ENCODE measurements at regions not wholly inside any gene's neighbourhood (a gene's known extent, or its start where the extent isn't known, plus 50 kb on each side); places are given as distances from the start of the nearest gene placed in this dataset.

- no peaks in the 10 kb centered on the region for H3K27me3 Mint-ChIP-seq
These were observed 95.2 kb upstream of the PDGFD start for GRCh38 chr11:104259121-104259610.

GRCh38 chr11:104256525-104256924 is 92.6 kb upstream of the PDGFD start:
- Mint-ChIP-seq H3K9me3 (no peaks in the 10 kb centered on the region), H3K4me1 (no peaks in the 10 kb centered on the region), H3K4me3 (no peak overlapping the region), H3K27me3 (peaks cover 2% of the 10 kb centered on the region), H3K36me3 (no peaks in the 10 kb centered on the region), H3K27ac (no peak overlapping the region)

More at GRCh38 chr11:104259121-104259610, 95.2 kb upstream of the PDGFD start:
- H3K4me1 Mint-ChIP-seq, result no peaks in the 10 kb centered on the region
- H3K27ac Mint-ChIP-seq, result no peak overlapping the region
- no peaks in the 10 kb centered on the region for H3K36me3 Mint-ChIP-seq
- no peak overlapping the region for H3K4me3 Mint-ChIP-seq
- H3K9me3 Mint-ChIP-seq, result no peaks in the 10 kb centered on the region

- H3K9me3 Mint-ChIP-seq, result no peaks in the 10 kb centered on the region
- no peak overlapping the region for H3K27ac Mint-ChIP-seq
- H3K4me3 Mint-ChIP-seq, result no peak overlapping the region
- H3K4me1 Mint-ChIP-seq, result no peaks in the 10 kb centered on the region
- H3K27me3 Mint-ChIP-seq, result peaks cover 2% of the 10 kb centered on the region
- no peaks in the 10 kb centered on the region for H3K36me3 Mint-ChIP-seq
These were observed 90.4 kb upstream of the PDGFD start for GRCh38 chr11:104254347-104254746.

GRCh38 chr11:104246590-104246989 is 82.6 kb upstream of the PDGFD start:
- no peaks in the 10 kb centered on the region for H3K27me3 Mint-ChIP-seq
- H3K4me1 Mint-ChIP-seq, result no peaks in the 10 kb centered on the region
- H3K4me3 Mint-ChIP-seq, result no peak overlapping the region
- no peak overlapping the region for H3K27ac Mint-ChIP-seq
- H3K9me3 Mint-ChIP-seq, result peaks cover 8% of the 10 kb centered on the region
- H3K36me3 Mint-ChIP-seq, result no peaks in the 10 kb centered on the region

- no peak overlapping the region for H3K27ac Mint-ChIP-seq
- no peaks in the 10 kb centered on the region for H3K27me3 Mint-ChIP-seq
- no peaks in the 10 kb centered on the region for H3K9me3 Mint-ChIP-seq
- no peaks in the 10 kb centered on the region for H3K4me1 Mint-ChIP-seq
- no peak overlapping the region for H3K4me3 Mint-ChIP-seq
- H3K36me3 Mint-ChIP-seq, result no peaks in the 10 kb centered on the region
These were observed 75.0 kb upstream of the PDGFD start for GRCh38 chr11:104238916-104239315.

- Mint-ChIP-seq H3K4me3 (no peak overlapping the region), H3K9me3 (no peaks in the 10 kb centered on the region), H3K36me3 (no peaks in the 10 kb centered on the region), H3K27ac (no peak overlapping the region), H3K27me3 (no peaks in the 10 kb centered on the region), H3K4me1 (no peaks in the 10 kb centered on the region)
These were observed 61.1 kb upstream of the PDGFD start for GRCh38 chr11:104225047-104225446.

GRCh38 chr11:104222464-104222863 is 58.5 kb upstream of the PDGFD start:
- Mint-ChIP-seq H3K27ac (no peak overlapping the region), H3K4me3 (no peak overlapping the region), H3K4me1 (no peaks in the 10 kb centered on the region), H3K27me3 (no peaks in the 10 kb centered on the region), H3K9me3 (no peaks in the 10 kb centered on the region), H3K36me3 (no peaks in the 10 kb centered on the region)

GRCh38 chr11:104221455-104221854 is 57.5 kb upstream of the PDGFD start:
- H3K36me3 Mint-ChIP-seq, result no peaks in the 10 kb centered on the region
- H3K4me3 Mint-ChIP-seq, result no peak overlapping the region
- no peaks in the 10 kb centered on the region for H3K4me1 Mint-ChIP-seq
- H3K27ac Mint-ChIP-seq, result no peak overlapping the region
- no peaks in the 10 kb centered on the region for H3K9me3 Mint-ChIP-seq
- H3K27me3 Mint-ChIP-seq, result no peaks in the 10 kb centered on the region

GRCh38 chr11:104219096-104219495 is 55.1 kb upstream of the PDGFD start:
- H3K36me3 Mint-ChIP-seq, result no peaks in the 10 kb centered on the region

GRCh38 chr11:104214517-104214916 is 50.6 kb upstream of the PDGFD start:
- Mint-ChIP-seq H3K4me1 (no peaks in the 10 kb centered on the region), H3K27me3 (no peaks in the 10 kb centered on the region), H3K36me3 (no peaks in the 10 kb centered on the region), H3K4me3 (no peak overlapping the region), H3K27ac (no peak overlapping the region), H3K9me3 (peaks cover 14% of the 10 kb centered on the region)

More at GRCh38 chr11:104219096-104219495, 55.1 kb upstream of the PDGFD start:
- Mint-ChIP-seq H3K27me3 (no peaks in the 10 kb centered on the region), H3K27ac (no peak overlapping the region), H3K4me1 (no peaks in the 10 kb centered on the region), H3K4me3 (no peak overlapping the region), H3K9me3 (peaks cover 14% of the 10 kb centered on the region)
